Motor neuron (in vitro differentiated cells): ENCODE measurements at regions not wholly inside any gene's neighbourhood (a gene's known extent, or its start where the extent isn't known, plus 50 kb on each side); places are given as distances from the start of the nearest gene placed in this dataset.
A peak's percentile ranks its signal among the peaks of the same experiment; 100 is the strongest.

Experiments
- ATAC-seq, 8 experiments: fragments of 200-7000 bp; cut with Tn5 transposase; replicated peaks in 6 of 8; 2 replicates each; pipeline ENCODE4 v1.8.0; 2021; ENCODE audit warnings: mild to moderate bottlenecking in 8 of 8, moderate library complexity in 8 of 8
- H3K27ac ChIP-seq, 2 donors: fragments of 250-450 bp; sonication (Bioruptor Pico); 2 replicates each; pipeline ENCODE4 v1.9.0; 2021; ENCODE audit warnings: antibody characterized with exemption in 2 of 2, mild to moderate bottlenecking in 2 of 2, moderate library complexity in 1 of 2
- H3K4me1 ChIP-seq, 2 donors: fragments of 250-450 bp; sonication (Bioruptor Pico); replicated peaks in 1 of 2; 2 replicates each; pipeline ENCODE4 v1.6.1; 2021; ENCODE audit warnings: antibody characterized with exemption in 2 of 2, mild to moderate bottlenecking in 2 of 2, moderate library complexity in 1 of 2
- H3K4me3 ChIP-seq, 5 donors: fragments of 250-450 bp; sonication (Bioruptor Pico); 2 replicates each; pipeline ENCODE4 v1.9.0; 2021; ENCODE audit warnings: antibody characterized with exemption in 5 of 5, mild to moderate bottlenecking in 5 of 5, moderate library complexity in 4 of 5
- WGBS, 10 experiments: fragments of 450-650 bp; shearing (Covaris generic); methylation state at CpG; one replicate each; pipeline ENCODE4 v1.0.0; 2022; 5-methylcytosine and 5-hydroxymethylcytosine counted together
- in situ Hi-C, 9 experiments: fragments of 400-800 bp; cut with MboI; loops; one replicate each; pipeline ENCODE4 v1.15.0; 2021; ENCODE audit warnings: low sequenced_read_pairs in 9 of 9, low pct_unique_long_range_greater_than_20kb in 2 of 9; ENCODE audit not compliant: unreplicated experiment in 9 of 9

DNA sequence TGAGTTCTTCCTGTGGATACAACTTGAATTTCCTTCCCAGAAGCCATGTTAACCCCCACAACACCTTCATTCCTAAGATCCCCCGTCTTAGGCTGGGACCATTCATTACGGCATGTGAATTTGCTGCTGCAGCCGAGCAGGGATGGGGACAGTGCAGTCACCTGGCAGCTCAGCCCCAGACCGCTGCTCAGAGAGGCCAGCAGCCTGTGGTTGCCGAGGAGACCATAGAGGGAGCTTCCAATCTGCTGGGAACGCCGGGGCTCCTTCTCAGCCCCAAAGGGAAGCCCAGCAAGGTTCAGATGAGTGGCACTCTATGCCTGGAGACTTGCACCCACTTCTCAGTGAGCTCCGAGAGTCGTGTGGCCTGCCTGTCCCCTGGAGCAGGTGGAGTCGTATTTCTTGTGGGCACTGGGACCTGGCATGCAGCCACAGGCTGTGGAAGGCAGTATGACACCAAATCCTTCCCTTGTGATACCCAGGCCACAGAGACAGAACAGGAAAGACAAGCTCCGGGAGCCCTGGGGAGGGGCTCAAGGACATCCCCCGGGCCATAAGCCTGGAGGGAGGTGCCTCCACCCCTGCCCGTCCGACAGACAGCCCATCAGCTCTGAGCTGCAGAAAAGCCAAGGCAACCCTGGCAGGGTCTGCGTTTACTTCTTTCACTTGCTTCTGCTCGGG, 167.3 kb downstream of the FAM43A start:
- ATAC-seq: peak in 5 of 8 experiments; percentile 45 to 89 (median 59)
- Histone ChIP-seq H3K4me1 (peaks cover 0 to 13% of the 10 kb centered on the region in 2 donors), H3K27ac (no peak overlapping the region), H3K4me3 (no peak overlapping the region)
- in situ Hi-C loops: loop anchor here in 1 of 9 experiments (25.0 kb wide), 1 partner anchor 166 kb away; the partner anchor contains the start of gene FAM43A
- WGBS, 10 experiments: 56 to 88% (median 66%) methylated on average over 1 to 6 of the region's 16 CpGs; no CpG with 5 or more reads in 5 of the 10 experiments

DNA sequence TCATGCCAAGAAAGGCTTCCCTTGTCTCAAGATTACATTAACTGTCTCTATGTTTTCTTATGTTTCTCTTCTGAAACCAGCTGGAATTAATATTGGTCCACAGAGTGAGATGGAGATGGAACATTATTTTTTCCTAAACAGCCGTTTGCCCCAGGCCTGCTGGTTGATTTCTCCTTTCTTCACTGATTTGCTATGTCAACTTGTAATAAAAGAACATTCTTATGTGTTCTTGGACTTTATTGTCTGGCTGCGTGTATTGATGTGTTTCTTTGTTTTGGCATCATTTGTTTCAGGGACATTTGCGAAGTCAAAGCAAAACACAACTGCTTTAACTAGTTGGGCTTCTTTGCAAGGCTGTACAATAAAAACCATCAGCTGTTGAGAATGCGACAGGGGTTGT, 168.5 kb downstream of the FAM43A start:
- Histone ChIP-seq H3K4me1 (peaks cover 0 to 13% of the 10 kb centered on the region in 2 donors), H3K27ac (no peak overlapping the region), H3K4me3 (no peak overlapping the region)
- 25 to 70% (median 54%) methylated on average over 1 to 3 of the region's 4 CpGs; no CpG with 5 or more reads in 2 of the 10 experiments for WGBS, 10 experiments
- in situ Hi-C loops: loop anchor here in 1 of 9 experiments (25.0 kb wide), 1 partner anchor 167 kb away; the partner anchor contains the start of gene FAM43A
- ATAC-seq: peak in 1 of 8 experiments; percentile 16

DNA sequence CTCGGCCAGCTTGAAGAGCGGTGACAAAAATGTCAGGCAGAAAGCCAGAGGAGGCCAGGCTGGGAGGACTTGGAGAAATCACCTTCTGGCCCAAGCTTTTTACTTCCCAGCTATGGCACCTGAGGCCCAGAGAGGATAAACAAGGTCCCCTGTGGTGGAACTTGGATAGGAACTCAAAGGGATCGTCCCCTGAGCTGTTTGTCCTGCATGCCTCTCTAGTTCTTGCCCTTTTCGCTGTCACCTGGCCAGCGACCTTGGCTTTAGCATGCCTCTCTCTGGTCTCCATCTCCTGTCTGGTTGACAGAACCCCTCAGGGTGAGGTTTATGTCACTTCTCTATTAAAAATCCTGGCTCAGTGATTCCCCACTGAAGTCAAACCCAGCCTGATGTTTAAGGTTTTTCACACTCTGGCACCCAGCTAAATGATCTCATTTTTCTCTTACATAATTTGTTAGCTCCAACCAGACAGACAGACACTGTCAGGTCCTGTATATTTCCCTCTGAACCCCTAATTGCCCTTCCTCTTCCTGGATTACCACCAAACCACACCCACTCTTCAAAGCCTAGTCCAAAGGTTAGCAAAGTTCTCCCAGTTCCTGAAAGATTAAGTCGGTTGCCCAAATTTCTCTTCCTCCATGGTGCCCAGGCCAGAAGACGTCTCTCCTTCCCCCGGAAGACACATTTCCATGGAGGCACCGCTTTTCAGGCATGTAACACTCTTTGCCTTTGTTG, 169.1 kb downstream of the FAM43A start:
- in situ Hi-C loops: loop anchor here in 1 of 9 experiments (25.0 kb wide), 1 partner anchor 168 kb away; the partner anchor contains the start of gene FAM43A
- Histone ChIP-seq H3K4me3 (no peak overlapping the region), H3K27ac (no peak overlapping the region), H3K4me1 (peaks cover 0 to 13% of the 10 kb centered on the region in 2 donors)
- ATAC-seq: no peak
- 38 to 90% (median 64%) methylated on average over 1 to 8 of the region's 9 CpGs; no CpG with 5 or more reads in 3 of the 10 experiments for WGBS, 10 experiments

DNA sequence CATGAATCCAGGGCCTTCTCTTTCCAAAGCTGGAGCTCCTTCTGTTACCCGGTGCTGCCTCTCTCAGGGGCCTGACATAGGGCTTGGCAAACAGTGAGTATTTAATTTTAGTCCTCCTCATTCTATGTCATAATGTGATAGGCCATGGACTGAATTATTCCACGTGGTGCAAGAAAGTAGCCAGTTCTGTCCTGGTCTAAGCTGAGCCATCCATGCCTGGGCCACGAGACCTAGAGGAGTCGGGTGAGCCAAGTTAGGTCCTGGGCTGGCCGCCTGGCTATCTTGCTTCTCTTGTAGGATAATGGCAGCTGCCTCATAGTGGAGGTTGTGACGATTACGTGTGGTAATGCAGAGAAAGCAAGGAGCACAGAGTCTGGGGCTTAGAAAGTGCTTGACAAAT, 170.6 kb downstream of the FAM43A start:
- Histone ChIP-seq H3K27ac (no peak overlapping the region), H3K4me1 (peaks cover 0 to 13% of the 10 kb centered on the region in 2 donors), H3K4me3 (no peak overlapping the region)
- in situ Hi-C loops: loop anchor here in 1 of 9 experiments (25.0 kb wide), 1 partner anchor 169 kb away; the partner anchor contains the start of gene FAM43A
- WGBS, 10 experiments: 71 to 87% (median 80%) methylated on average over 2 to 7 of the region's 7 CpGs; no CpG with 5 or more reads in 5 of the 10 experiments
- no peak for ATAC-seq

DNA sequence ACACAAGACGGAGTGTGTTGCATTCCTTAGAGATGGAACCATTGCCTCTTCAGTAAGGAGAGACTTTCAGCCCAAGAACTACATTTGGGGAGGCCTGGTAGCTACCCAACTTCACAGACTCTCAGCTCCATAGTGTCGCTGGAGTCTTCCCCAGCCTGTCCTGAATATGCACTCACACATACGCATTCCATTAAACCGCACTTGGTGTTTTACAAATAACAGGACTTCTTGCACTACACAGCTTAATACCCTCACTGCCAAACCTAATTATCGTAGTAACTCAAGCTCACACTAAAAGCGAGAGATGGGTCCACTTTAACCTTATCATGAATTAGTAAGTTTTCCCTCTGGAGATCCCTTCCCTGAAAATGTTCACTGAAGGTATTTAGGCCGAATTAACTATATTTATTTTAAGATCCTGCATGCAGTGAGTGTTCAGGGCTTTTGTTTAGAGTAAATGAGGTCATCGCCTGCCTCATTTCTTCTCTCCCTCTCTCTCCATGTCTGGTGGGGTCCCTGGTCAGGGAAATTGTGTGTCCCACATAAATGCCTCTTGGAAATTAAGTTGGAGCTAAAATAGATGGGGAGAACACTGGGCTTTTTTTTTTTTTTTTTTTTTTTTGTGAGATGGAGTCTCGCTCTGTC, 171.9 kb downstream of the FAM43A start:
- peak in 2 of 8 experiments; percentile 72 to 75 for ATAC-seq
- 20 to 93% (median 70%) methylated on average over 1 to 8 of the region's 9 CpGs; no CpG with 5 or more reads in 1 of the 10 experiments for WGBS, 10 experiments
- peaks cover 0 to 13% of the 10 kb centered on the region in 2 donors for H3K4me1 ChIP-seq
- no peak overlapping the region for H3K4me3 ChIP-seq
- no peak overlapping the region for H3K27ac ChIP-seq
- in situ Hi-C loops: loop anchor here in 1 of 9 experiments (25.0 kb wide), 1 partner anchor 170 kb away; the partner anchor contains the start of gene FAM43A

DNA sequence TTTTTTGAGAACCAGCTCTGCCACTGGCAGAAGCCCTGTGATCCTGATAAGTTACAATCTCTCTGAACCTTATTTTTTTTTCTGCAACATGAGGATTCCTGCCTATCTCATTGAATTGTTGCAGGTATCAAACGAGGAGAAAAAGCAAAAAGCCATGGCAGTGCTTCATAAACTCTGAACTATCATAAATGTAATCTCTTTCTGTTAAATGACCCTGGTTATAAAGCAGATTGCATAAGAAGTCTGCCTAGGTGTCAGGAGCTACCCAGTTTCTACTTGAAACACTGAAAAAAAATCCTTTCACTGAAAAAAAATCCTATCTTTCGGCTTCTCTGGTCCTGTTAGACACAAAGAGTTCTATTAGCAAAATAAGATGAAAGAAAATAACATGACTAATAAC, 172.7 kb downstream of the FAM43A start:
- no peak overlapping the region for H3K27ac ChIP-seq
- WGBS, 10 experiments: 51 to 100% (median 80%) methylated on average over 1 to 2 of the region's 2 CpGs; no CpG with 5 or more reads in 1 of the 10 experiments
- in situ Hi-C loops: loop anchor here in 1 of 9 experiments (25.0 kb wide), 1 partner anchor 171 kb away; the partner anchor contains the start of gene FAM43A
- peaks cover 0 to 5% of the 10 kb centered on the region in 2 donors for H3K4me1 ChIP-seq
- no peak for ATAC-seq
- H3K4me3 ChIP-seq: no peak overlapping the region

DNA sequence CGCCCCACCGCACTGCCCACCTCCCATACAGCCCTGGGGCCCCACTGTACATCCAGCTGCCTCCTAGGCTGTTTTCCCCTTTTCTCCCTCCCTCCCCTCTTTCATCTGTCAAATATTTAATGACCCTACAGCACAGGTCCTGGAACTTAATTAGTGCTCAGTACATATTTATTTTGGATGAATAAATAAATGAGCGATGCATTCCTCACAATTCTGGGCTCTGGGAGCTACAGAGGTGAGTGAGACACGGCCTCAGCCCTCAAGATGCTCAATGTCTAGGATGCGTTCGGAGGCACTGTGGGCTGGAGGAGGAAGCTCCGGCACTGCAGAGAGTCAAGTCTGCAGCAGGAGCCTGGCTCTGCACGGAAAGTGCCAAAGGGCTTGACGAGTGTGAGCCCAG, 175.0 kb downstream of the FAM43A start:
- H3K4me3 ChIP-seq: no peak overlapping the region
- in situ Hi-C loops: loop anchor here in 1 of 9 experiments (25.0 kb wide), 1 partner anchor 173 kb away; the partner anchor contains the start of gene FAM43A
- 82 to 100% (median 94%) methylated on average over 1 to 7 of the region's 9 CpGs; no CpG with 5 or more reads in 7 of the 10 experiments for WGBS, 10 experiments
- H3K4me1 ChIP-seq: no peaks in the 10 kb centered on the region
- peak in 2 of 8 experiments; percentile 25 to 30 for ATAC-seq
- no peak overlapping the region for H3K27ac ChIP-seq

DNA sequence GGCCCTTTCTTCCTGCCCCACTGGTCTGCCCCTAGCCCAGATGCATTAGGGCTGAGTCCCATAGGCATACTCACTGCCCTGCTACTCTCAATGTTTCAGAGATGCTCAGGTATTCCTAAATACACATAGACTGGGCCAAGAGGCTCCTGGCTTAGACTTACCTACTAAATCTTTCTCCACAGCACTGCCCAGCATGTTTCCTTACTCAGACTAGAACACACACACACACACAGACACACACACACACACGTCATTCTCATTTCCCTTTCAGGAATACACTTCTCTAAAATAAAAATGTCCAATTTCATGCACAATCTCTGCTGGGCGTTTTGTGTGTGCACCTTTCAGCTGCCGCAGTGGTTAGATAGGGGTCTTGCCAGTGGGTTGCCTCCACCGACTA, 175.7 kb downstream of the FAM43A start:
- no peak overlapping the region for H3K4me3 ChIP-seq
- no peak overlapping the region for H3K27ac ChIP-seq
- 40 to 100% (median 71%) methylated on average over 1 to 4 of the region's 4 CpGs; no CpG with 5 or more reads in 3 of the 10 experiments for WGBS, 10 experiments
- in situ Hi-C loops: loop anchor here in 1 of 9 experiments (25.0 kb wide), 1 partner anchor 174 kb away; the partner anchor contains the start of gene FAM43A
- no peak for ATAC-seq
- H3K4me1 ChIP-seq: no peaks in the 10 kb centered on the region

DNA sequence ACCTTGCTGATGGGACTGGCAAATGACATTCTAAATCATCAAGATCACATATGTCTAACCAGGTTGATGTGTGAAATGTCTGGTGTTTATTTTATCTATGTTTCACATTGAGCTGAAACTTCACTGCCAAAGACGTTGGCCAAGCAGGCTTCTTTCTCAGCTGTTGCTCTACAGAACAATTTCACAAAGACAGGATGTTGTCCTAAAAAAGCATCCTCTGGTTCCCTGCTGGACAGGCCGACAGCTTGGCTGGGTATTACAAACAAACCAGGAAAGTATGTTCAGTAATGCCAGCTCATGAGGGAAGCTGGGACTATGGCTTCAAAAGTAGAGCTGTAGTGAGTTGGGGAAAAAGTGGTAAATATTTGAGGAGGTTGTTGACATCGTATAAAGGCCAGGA, 179.4 kb downstream of the FAM43A start:
- 29 to 82% (median 56%) methylated on average over 1 to 2 of the region's 3 CpGs; no CpG with 5 or more reads in 2 of the 10 experiments for WGBS, 10 experiments

DNA sequence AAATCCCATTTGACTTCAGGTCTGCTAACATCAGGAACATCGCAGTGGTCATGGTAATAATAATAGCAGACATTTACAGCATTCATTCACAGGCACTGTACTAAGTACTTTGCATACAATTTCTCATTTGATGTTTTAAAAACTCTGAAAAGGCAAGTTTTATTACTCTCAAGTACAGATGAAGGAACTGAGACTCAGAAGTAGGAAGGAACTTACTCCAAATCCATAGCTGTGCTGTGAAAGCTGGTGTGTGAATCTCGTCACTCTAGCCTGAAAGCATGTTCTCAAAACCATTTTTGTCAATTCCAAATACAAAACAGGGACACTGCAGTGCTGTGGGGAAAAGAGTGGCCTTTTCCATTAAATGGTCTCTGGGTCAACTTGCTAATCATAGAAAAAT, 179.9 kb downstream of the FAM43A start:
- ATAC-seq: no peak
- H3K27ac ChIP-seq: no peak overlapping the region
- in situ Hi-C loops: loop anchor here in 1 of 9 experiments (25.0 kb wide), 1 partner anchor 178 kb away; the partner anchor contains the start of gene FAM43A
- peaks cover 0 to 3% of the 10 kb centered on the region in 2 donors for H3K4me1 ChIP-seq
- no peak overlapping the region for H3K4me3 ChIP-seq
- 77 to 100% (median 96%) methylated on average over 1 to 2 of the region's 2 CpGs; no CpG with 5 or more reads in 2 of the 10 experiments for WGBS, 10 experiments

More for the DNA sequence above, 179.4 kb downstream of the FAM43A start:
- Histone ChIP-seq H3K4me1 (no peaks in the 10 kb centered on the region), H3K27ac (no peak overlapping the region), H3K4me3 (no peak overlapping the region)
- no peak for ATAC-seq
- in situ Hi-C loops: loop anchor here in 1 of 9 experiments (25.0 kb wide), 1 partner anchor 178 kb away; the partner anchor contains the start of gene FAM43A

DNA sequence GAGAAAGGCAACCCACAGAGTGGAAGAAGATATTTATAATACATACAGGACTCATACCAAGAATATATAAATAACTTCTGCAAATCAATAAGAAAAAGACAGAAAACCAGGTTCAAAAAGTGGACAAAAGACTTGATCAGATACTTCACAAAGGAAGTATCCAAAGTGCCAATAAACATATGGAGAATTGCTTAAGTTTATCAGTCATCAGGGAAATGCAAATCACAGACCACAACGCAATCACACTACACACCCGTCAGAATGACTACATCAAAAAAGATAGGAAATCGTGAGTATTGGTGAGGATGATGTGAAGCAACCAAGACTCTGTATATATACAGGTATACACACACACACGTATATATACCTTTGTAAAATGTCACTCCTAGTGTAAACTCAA, 180.6 kb downstream of the FAM43A start:
- in situ Hi-C loops: loop anchor here in 1 of 9 experiments (25.0 kb wide), 1 partner anchor 179 kb away; the partner anchor contains the start of gene FAM43A
- no peak overlapping the region for H3K27ac ChIP-seq
- WGBS, 10 experiments: 14 to 100% (median 84%) methylated on average over 1 to 4 of the region's 4 CpGs; no CpG with 5 or more reads in 2 of the 10 experiments
- H3K4me3 ChIP-seq: no peak overlapping the region
- peaks cover 0 to 6% of the 10 kb centered on the region in 2 donors for H3K4me1 ChIP-seq
- ATAC-seq: no peak
